ENCODE measurements at regions not wholly inside any gene's neighbourhood (a gene's known extent, or its start where the extent isn't known, plus 50 kb on each side); places are given as distances from the start of the nearest gene placed in this dataset.

DNA sequence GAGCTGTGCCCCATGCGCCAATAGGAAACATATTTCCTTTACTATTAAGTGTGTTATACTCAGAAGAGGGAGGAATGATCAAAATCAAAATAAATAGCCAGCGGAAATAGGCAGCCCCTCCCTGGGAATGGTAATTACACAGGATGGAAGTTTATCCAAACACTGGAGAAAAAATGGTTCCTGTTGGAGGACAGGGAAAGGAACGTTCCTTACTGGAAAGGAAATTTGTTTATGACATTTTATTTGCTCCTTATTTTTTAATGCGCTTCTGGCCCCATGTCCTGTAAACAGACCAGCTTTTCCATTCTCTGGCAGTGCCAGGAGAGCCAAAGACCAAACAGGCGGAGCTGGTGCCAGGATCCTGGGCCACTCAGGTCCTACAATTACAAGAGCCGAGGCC is 273.7 kb downstream of the SOX9 start:
- TF ChIP-seq, protein P1, sequence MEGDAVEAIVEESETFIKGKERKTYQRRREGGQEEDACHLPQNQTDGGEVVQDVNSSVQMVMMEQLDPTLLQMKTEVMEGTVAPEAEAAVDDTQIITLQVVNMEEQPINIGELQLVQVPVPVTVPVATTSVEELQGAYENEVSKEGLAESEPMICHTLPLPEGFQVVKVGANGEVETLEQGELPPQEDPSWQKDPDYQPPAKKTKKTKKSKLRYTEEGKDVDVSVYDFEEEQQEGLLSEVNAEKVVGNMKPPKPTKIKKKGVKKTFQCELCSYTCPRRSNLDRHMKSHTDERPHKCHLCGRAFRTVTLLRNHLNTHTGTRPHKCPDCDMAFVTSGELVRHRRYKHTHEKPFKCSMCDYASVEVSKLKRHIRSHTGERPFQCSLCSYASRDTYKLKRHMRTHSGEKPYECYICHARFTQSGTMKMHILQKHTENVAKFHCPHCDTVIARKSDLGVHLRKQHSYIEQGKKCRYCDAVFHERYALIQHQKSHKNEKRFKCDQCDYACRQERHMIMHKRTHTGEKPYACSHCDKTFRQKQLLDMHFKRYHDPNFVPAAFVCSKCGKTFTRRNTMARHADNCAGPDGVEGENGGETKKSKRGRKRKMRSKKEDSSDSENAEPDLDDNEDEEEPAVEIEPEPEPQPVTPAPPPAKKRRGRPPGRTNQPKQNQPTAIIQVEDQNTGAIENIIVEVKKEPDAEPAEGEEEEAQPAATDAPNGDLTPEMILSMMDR (conservative IDR thresholded peaks at IDR 0.05; ENCODE audit: low read depth, low read length), result no peak
- TF ChIP-seq EZH2 (IDR thresholded peaks at IDR 0.05; ENCODE audit: borderline replicate concordance, low read depth, low read length, poor library complexity, severe bottlenecking), result no peak

All from A673 (cell line).